HG03354 (cell line): ENCODE measurements at regions not wholly inside any gene's neighbourhood (a gene's known extent, or its start where the extent isn't known, plus 50 kb on each side); places are given as distances from the start of the nearest gene placed in this dataset.

Experiments used
- ATAC-seq: cut with Tn5 transposase; IDR thresholded peaks from one replicate; pipeline ENCODE4 v1.9.1; 2021; ENCODE audit warnings: mild to moderate bottlenecking; ENCODE audit not compliant: unreplicated experiment, poor library complexity, severe bottlenecking

DNA sequence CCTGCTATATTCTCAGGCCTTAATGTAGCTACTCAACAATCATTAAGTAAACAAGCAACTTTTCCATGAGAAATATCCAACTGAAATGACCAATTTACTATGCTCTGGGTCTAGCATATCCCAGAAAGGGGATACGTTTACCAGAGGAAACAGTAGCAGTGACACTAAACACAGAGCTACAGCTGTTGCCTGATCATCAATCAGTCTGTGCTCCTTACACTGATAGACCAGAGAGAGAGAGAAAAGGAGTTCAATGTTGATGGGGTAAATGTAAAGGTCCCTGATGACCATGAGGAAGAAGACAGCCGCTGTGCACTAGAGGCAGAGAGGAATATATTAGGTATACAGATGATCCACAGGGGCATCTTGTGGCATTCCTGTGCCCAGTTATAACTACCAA, 397.2 kb upstream of the USP15 start:
- no peak for ATAC-seq

GRCh38 chr12:61863811-61864210, 396.4 kb upstream of the USP15 start:
- ATAC-seq: no peak

DNA sequence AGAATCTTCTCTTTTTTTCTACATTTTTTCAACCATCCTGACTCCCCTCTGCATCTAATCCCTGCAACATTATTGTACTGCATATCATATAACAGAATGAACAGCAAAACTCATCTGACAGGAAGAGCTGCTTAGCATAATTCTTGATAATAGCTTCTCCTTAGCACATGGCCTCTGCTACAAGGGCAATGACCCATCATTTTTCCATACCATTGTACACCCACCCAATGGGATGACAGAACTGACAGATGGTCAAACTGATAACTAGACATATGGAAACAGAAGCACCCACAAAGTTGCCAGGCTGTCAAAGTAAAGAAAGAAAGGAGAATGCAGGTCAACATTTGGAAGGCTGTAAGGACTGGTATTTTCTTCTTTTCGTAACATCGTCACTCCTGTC, 390.4 kb upstream of the USP15 start:
- ATAC-seq: no peak

GRCh38 chr12:61870658-61871484, 389.3 kb upstream of the USP15 start:
- peak; percentile 55 for ATAC-seq

GRCh38 chr12:61871485-61871810, 388.8 kb upstream of the USP15 start:
- ATAC-seq: no peak

DNA sequence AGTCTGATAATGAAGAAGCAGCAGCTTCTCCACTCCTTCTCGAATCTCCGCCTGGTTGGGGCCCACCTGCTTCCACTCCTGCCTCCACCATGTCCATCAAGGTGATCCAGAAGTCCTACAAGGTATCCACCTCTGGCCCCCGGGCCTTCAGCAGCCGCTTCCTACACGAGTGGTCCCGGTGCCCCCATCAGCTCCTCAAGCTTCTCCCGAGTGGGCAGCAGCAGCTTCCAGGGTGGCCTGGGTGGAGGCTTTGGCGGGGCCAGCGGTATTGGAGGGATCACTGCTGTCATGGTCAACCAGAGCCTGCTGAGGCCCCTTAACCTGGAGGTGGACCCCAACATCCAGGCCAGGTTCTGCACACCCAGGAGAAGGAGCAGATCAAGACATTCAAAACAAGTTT, 381.0 kb upstream of the USP15 start:
- no peak for ATAC-seq

DNA sequence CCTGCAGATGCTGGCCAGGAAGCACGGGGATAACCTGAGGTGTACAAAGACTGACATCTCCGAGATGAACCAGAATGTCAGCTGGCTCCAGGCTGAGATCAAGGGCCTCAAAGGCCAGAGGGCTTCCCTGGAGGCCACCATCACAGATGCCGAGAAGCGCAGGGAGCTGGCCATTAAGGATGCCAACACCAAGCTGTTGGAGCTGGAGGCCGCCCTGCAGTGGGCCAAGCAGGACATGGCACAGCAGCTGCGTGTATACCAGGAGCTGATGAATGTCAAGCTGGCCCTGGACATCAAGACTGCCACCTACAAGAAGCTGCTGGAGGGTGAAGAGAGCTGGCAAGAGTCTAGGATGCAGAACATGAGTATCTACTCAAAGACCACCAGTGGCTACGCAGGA, 380.0 kb upstream of the USP15 start:
- no peak for ATAC-seq

- no peak for ATAC-seq
Observed at GRCh38 chr12:61891632-61892031, 368.6 kb upstream of the USP15 start.

DNA sequence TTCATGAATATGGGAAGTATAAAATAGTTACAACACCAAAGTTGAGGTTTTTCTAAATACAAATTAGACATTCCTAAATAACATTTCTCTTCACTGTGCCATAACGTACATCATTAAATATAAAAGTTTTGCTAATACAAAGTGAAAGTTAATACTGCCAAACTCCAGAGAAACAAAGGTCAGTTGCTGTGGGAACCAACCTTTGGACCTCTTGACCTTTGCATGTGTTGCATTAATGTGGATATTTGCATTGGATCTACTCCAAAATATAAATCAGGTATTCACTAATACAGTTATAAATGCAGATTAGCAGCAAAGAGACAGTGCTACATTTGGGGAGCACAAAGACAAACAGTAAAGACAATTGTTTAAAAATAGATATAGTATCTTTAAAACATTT, 366.0 kb upstream of the USP15 start:
- ATAC-seq: no peak

DNA sequence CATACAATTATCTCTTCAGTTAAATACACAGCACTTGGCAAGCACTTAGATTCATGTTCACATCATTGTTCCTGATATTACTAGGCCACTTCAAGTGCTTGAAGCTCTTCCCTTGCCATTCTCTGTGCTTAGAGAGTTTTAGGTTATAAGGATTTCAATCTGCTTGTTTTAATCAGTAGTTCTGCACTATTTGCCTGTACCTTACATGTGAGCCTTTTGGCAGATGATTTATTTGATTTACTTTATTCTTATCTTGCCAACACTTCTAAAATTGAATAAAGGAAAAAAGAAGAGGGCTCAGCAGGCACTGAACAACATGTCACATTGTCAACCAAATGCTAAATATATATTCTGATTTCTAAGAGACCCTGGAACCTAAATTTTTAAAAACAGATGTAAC, 363.8 kb upstream of the USP15 start:
- no peak for ATAC-seq

DNA sequence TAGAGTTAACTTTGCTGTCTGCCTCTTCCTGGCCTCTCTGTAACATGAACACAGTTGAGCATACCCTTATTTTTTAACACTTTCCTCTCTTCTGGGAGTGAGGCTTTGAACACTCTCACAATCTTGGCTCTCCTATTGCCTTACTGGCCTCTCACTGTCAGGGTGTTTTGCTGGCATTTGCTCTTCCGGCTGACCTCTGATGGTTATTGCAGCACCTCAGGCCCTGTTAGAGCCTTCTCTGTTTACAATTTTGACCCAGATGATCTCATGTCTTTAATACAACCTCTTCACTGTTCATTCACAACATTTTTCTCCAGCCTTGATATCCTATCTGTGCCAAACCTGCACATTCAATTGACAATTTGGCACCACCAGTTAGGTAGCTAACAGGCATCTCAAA, 357.8 kb upstream of the USP15 start:
- ATAC-seq: no peak

DNA sequence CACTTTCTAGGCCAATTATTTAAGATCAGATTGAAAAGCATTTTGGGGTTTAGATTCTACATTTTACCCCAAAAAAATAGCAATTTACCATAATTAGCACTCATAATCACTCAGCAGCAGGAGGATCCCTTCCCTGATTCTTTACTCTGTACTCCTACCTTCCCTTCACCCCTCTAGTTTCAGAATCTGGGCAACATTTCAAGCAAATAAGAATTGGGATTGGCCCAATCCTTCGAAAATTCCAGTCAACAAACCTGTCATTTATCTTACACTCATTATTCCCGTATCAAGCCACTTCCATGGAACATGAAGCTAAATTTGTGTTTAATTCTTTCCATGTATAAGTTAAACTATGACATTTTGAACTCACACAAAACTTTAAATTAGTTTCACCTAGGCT, 349.1 kb upstream of the USP15 start:
- ATAC-seq: no peak

DNA sequence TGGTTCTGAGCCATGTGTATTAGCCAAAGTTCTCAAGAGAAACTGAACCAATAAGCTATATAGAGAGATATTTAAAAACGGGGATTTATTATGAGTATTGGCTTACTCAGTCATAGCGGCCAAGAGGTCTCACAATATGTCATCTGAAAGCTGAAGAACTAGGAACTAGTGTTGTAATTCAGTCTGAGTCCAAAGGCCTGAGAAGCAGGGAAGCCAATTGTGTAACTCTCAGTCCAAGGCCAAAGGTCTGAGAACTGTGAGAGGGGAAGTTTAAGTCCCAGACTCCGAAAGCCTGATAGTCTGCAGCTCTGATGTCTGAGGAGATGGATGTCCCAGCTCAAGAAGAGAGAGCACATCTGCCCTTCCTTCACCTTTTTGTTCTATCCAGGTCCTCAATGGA, 344.8 kb upstream of the USP15 start:
- no peak for ATAC-seq

GRCh38 chr12:61916831-61917230, 343.4 kb upstream of the USP15 start:
- ATAC-seq: no peak

GRCh38 chr12:61919686-61920085, 340.5 kb upstream of the USP15 start:
- ATAC-seq: no peak

GRCh38 chr12:61920230-61920629, 340.0 kb upstream of the USP15 start:
- ATAC-seq: no peak

- no peak for ATAC-seq
Observed at GRCh38 chr12:61923152-61923551, 337.1 kb upstream of the USP15 start.

- ATAC-seq: no peak
Observed at GRCh38 chr12:61934564-61934963, 325.6 kb upstream of the USP15 start.

GRCh38 chr12:61939977-61940376, 320.2 kb upstream of the USP15 start:
- no peak for ATAC-seq

DNA sequence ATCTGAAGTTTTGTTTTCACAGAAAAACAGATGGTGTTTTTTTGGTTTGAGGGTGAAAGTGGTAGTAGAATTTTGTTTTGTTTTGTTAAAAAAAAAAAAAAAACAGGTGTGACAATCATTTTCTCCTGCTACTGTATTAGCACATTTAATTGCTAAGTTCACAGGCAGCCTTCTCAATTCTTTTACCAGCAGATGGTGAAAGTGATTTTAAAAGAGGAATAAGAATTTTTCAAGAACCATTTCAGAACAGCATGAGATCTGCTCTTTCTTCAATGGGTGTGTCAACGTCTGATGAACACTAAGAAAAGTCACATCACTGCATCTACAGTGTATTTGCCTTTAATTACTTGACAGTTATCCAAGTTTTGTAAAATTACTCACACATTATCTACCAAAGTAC, 303.7 kb upstream of the USP15 start:
- ATAC-seq: no peak

DNA sequence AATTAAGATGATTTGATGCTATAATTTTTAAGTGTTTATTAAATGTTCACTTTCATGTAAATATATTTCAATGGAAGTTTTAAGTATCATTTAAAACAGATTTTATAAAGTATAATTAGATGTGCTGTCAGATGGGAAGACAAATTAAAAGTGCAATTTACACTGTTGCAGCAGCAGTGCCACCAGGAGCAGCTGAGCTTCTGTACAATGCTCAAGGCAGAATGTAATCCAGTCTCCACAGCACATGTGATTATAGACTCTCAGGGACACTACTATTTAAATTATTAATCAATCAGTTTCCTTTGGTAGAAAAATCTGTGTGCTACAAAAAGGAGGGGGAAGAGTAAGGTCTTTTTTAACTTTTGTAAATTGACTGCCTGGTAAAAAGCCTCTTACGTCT, 285.7 kb upstream of the USP15 start:
- ATAC-seq: no peak

- no peak for ATAC-seq
Observed at GRCh38 chr12:61985830-61986229, 274.4 kb upstream of the USP15 start.
